ENCODE measurements at regions not wholly inside any gene's neighbourhood (a gene's known extent, or its start where the extent isn't known, plus 50 kb on each side); places are given as distances from the start of the nearest gene placed in this dataset.

DNA sequence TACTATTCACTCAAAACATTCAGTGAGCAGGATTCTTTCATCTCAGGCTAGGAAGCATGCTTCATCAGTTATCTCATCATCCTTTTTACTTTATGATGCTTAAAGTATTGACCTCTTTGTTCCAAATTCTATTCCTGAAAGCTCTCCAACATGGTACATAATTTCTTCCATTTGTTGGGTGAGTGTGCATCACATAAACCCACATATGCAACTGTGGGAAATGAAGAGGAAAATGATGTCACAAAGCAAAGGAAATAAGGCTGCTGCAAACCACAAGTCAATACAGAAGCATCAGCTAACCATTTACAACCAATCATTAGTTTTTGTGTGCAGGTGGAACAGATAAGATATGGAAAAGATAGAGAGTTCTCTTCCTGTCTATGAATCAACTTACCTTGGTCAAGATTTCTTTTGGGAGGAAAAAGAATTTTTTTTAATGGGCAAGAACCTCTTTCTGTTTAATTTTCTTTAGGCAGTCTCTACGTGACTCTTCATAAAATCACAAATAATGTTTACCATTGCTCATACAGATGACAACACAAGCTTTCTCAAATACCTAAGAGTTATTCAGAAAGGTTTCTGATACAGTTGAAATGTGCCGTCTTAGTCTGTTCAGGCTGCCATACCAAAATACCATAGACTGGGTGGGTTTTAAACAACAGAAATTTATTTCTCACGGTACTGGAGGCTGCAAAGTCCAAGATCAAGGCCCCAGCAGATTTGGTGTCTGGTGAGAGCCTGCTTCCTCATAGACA lies 259.9 kb downstream of the ADGRG6 start:
- Histone ChIP-seq H3K4me3 (ENCODE audit: insufficient read length, low read depth) (no peak overlapping the region), H3K36me3 (ENCODE audit: insufficient read depth, insufficient read length, low read length) (no peaks in the 10 kb centered on the region), H3K4me1 (ENCODE audit: insufficient read depth, insufficient read length) (no peaks in the 10 kb centered on the region), H3K9ac (ENCODE audit: insufficient read length, low read depth) (no peak overlapping the region), H3K27me3 (ENCODE audit: insufficient read depth, insufficient read length) (no peaks in the 10 kb centered on the region), H3K9me3 (ENCODE audit: insufficient read depth, low read length) (no peaks in the 10 kb centered on the region)
- TF ChIP-seq YY1 (IDR thresholded peaks at IDR 0.05; ENCODE audit: insufficient read depth, insufficient read length) (no peak), ZNF274 (IDR thresholded peaks at IDR 0.05; ENCODE audit: low read depth, low read length) (no peak), SUZ12 (IDR thresholded peaks at IDR 0.05; ENCODE audit: extremely low read depth, insufficient read depth, insufficient read length) (no peak)
- DNase-seq (ENCODE audit: low read depth, low spot score), result no peak

DNA sequence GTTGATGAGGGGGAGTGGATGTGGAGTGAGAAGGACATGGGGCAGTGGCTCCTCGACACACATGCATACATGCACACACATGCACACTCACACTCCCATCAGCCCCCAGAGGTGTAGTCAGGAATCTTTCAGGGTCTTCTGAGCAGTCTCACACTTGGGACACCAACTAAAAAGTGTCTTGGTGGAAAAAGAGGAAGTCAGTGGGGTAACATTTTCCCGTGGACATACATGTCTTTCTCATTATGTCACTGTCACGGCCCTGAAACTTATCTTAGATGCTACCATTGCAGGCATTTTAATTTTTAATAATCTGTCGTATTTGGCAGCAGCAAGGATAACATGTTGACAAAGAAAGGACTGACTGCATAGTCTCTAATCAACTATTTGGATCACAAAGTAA lies 261.1 kb downstream of the ADGRG6 start:
- Histone ChIP-seq H3K4me1 (ENCODE audit: insufficient read depth, insufficient read length) (no peaks in the 10 kb centered on the region), H3K27me3 (ENCODE audit: insufficient read depth, insufficient read length) (no peaks in the 10 kb centered on the region), H3K9ac (ENCODE audit: insufficient read length, low read depth) (no peak overlapping the region), H3K36me3 (ENCODE audit: insufficient read depth, insufficient read length, low read length) (no peaks in the 10 kb centered on the region), H3K4me3 (ENCODE audit: insufficient read length, low read depth) (no peak overlapping the region), H3K9me3 (ENCODE audit: insufficient read depth, low read length) (no peaks in the 10 kb centered on the region)
- DNase-seq (ENCODE audit: low read depth, low spot score), result no peak
- no peak for TF ChIP-seq YY1 (IDR thresholded peaks at IDR 0.05; ENCODE audit: insufficient read depth, insufficient read length)
- no peak for TF ChIP-seq ZNF274 (IDR thresholded peaks at IDR 0.05; ENCODE audit: low read depth, low read length)
- no peak for TF ChIP-seq SUZ12 (IDR thresholded peaks at IDR 0.05; ENCODE audit: extremely low read depth, insufficient read depth, insufficient read length)

DNA sequence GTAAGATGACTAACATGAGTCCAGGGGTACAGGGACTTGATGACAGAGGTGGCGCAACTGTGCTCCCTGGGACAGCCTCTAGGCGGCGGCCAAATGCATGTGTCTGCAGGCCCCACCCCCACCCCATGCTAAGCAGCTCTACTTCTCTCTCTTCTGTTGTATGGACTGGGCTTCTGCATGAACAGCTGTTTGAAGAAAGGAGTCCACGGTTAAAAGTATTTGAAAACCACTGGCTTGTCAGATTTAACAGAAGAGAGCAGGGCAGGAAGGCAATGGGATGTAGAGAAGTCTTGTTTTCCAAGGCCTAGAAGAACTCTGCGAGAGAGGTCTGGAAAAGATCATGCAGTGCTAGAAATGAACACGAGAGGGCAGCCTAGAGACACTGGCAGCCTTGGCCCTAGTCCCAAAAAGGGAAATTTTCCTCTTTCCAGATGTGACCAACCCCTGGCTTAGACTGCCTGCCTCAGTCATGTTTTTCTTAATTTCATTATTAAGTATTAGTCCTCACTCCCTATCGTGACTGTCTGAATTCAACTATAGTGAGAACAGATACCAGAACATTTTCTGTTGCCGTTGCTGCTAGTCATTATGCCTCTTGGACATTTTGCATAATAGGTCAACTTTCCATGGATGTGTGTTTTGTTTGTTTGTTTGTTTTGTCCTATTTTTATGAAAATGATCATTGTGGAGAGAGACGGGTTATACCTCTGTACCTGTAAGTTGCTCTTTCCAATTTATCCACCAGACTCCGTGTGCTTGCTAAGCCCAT lies 265.0 kb downstream of the ADGRG6 start:
- Histone ChIP-seq H3K36me3 (ENCODE audit: insufficient read depth, insufficient read length, low read length) (no peaks in the 10 kb centered on the region), H3K9me3 (ENCODE audit: insufficient read depth, low read length) (no peaks in the 10 kb centered on the region), H3K27me3 (ENCODE audit: insufficient read depth, insufficient read length) (no peaks in the 10 kb centered on the region), H3K9ac (ENCODE audit: insufficient read length, low read depth) (no peak overlapping the region), H3K4me1 (ENCODE audit: insufficient read depth, insufficient read length) (no peaks in the 10 kb centered on the region), H3K4me3 (ENCODE audit: insufficient read length, low read depth) (no peak overlapping the region)
- TF ChIP-seq SUZ12 (IDR thresholded peaks at IDR 0.05; ENCODE audit: extremely low read depth, insufficient read depth, insufficient read length) (no peak), YY1 (IDR thresholded peaks at IDR 0.05; ENCODE audit: insufficient read depth, insufficient read length) (no peak), ZNF274 (IDR thresholded peaks at IDR 0.05; ENCODE audit: low read depth, low read length) (no peak)
- DNase-seq (ENCODE audit: low read depth, low spot score), result peak; percentile 51

DNA sequence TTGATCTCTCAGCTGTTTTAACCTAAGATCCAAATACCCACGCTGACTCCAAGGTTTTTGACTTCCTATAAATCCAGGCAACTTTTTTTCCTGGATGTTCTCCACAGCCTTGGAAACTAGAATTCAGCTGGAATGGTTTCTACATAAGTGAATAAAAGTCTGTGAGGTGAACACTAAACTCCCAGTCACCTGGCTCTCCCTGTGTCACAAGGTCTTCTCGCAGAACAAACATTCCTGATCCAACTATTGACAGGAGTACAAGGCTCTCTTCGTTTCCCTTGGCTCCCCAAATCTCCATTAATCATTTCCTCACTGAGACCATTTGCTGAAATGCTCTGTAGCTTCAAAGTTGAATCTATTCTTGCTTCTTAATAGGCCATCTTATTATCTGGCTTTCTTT lies 265.7 kb downstream of the ADGRG6 start:
- Histone ChIP-seq H3K4me3 (ENCODE audit: insufficient read length, low read depth) (no peak overlapping the region), H3K27me3 (ENCODE audit: insufficient read depth, insufficient read length) (no peaks in the 10 kb centered on the region), H3K9me3 (ENCODE audit: insufficient read depth, low read length) (no peaks in the 10 kb centered on the region), H3K4me1 (ENCODE audit: insufficient read depth, insufficient read length) (no peaks in the 10 kb centered on the region), H3K36me3 (ENCODE audit: insufficient read depth, insufficient read length, low read length) (no peaks in the 10 kb centered on the region), H3K9ac (ENCODE audit: insufficient read length, low read depth) (no peak overlapping the region)
- no peak for DNase-seq (ENCODE audit: low read depth, low spot score)
- TF ChIP-seq SUZ12 (IDR thresholded peaks at IDR 0.05; ENCODE audit: extremely low read depth, insufficient read depth, insufficient read length), result no peak
- TF ChIP-seq ZNF274 (IDR thresholded peaks at IDR 0.05; ENCODE audit: low read depth, low read length), result no peak
- TF ChIP-seq YY1 (IDR thresholded peaks at IDR 0.05; ENCODE audit: insufficient read depth, insufficient read length), result no peak

DNA sequence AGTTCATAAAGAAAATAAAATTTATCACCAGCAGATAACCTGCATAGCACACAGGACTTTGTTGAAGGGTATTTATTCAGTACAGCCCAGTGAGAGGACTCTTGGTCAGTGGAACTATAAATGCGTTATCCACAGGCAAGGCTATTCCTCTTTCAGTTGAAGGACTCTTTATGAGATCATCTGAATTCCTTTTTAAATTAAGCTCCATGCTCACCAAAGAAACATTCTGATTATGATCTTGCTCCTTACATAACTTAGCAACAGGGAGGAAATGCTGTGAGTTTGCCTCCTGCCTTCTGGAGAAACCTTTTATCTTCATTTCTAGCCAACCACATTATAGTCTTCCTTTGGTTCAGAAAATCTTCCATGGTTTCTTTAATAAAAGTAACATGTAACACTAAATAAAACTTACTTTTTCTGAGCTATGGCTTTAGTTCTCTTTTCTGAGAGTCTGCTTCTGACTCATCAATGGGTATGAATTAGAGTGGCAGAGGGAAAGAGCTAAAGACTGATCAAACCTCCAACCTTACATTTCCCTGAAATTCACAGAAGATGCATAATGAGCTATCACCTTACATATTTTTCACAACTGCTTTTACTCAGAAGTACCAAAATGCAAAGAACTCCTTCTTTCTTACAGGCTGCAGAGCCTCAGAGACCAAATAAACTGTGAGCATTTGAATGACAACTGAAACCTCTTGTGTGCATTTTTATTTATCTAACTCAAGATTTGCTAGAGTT lies 267.2 kb downstream of the ADGRG6 start:
- H3K36me3 ChIP-seq (ENCODE audit: insufficient read depth, insufficient read length, low read length), result no peaks in the 10 kb centered on the region
- TF ChIP-seq YY1 (IDR thresholded peaks at IDR 0.05; ENCODE audit: insufficient read depth, insufficient read length), result no peak
- TF ChIP-seq SUZ12 (IDR thresholded peaks at IDR 0.05; ENCODE audit: extremely low read depth, insufficient read depth, insufficient read length), result no peak
- no peak for TF ChIP-seq ZNF274 (IDR thresholded peaks at IDR 0.05; ENCODE audit: low read depth, low read length)
- H3K27me3 ChIP-seq (ENCODE audit: insufficient read depth, insufficient read length), result no peaks in the 10 kb centered on the region
- no peak overlapping the region for H3K4me3 ChIP-seq (ENCODE audit: insufficient read length, low read depth)
- no peak overlapping the region for H3K9ac ChIP-seq (ENCODE audit: insufficient read length, low read depth)
- peaks cover 3% of the 10 kb centered on the region; the same call in 1 of the 2 replicates for H3K9me3 ChIP-seq (ENCODE audit: insufficient read depth, low read length)
- no peak for DNase-seq (ENCODE audit: low read depth, low spot score)
- H3K4me1 ChIP-seq (ENCODE audit: insufficient read depth, insufficient read length), result no peaks in the 10 kb centered on the region

DNA sequence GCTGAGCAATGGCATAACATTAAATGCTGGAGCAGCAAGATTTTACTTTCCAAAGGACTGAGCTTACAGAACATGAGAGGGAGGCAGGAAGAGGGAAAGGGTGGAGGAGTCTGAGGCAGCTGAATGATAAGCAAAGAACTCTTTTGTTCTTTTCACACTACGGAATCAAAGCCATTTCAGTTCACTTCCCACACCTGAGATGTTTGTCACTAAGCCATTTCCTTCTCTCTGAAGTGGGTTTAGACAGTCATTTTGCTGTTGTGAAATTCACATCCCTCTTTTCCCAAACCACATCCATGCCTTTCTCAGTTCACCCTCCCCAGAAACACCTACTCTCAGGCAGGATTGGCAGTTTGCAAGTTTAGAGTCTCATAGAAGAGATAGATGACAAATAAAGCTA lies 267.9 kb downstream of the ADGRG6 start:
- no peak for DNase-seq (ENCODE audit: low read depth, low spot score)
- Histone ChIP-seq H3K9ac (ENCODE audit: insufficient read length, low read depth) (no peak overlapping the region), H3K4me1 (ENCODE audit: insufficient read depth, insufficient read length) (no peaks in the 10 kb centered on the region), H3K36me3 (ENCODE audit: insufficient read depth, insufficient read length, low read length) (no peaks in the 10 kb centered on the region), H3K27me3 (ENCODE audit: insufficient read depth, insufficient read length) (no peaks in the 10 kb centered on the region), H3K9me3 (ENCODE audit: insufficient read depth, low read length) (peaks cover 10% of the 10 kb centered on the region; the same call in 1 of the 2 replicates), H3K4me3 (ENCODE audit: insufficient read length, low read depth) (no peak overlapping the region)
- no peak for TF ChIP-seq ZNF274 (IDR thresholded peaks at IDR 0.05; ENCODE audit: low read depth, low read length)
- no peak for TF ChIP-seq SUZ12 (IDR thresholded peaks at IDR 0.05; ENCODE audit: extremely low read depth, insufficient read depth, insufficient read length)
- no peak for TF ChIP-seq YY1 (IDR thresholded peaks at IDR 0.05; ENCODE audit: insufficient read depth, insufficient read length)
